Gastroesophageal sphincter (tissue), 4 donors: ENCODE measurements at regions not wholly inside any gene's neighbourhood (a gene's known extent, or its start where the extent isn't known, plus 50 kb on each side); places are given as distances from the start of the nearest gene placed in this dataset.

ENCODE experiments used
- ATAC-seq: fragments of 150-250 bp; one replicate; pipeline ENCODE4 v1.9.1; 2016; ENCODE audit warnings: mild to moderate bottlenecking, moderate library complexity
- H3K27ac ChIP-seq, 4 donors: fragments of 200-600 bp; sonication (generic) in 3 of 4; 1 replicate in 3 of 4; 2 replicates in 1 of 4; pipeline ENCODE4 v1.5.1; 2016 to 2019
- H3K27me3 ChIP-seq: fragments of 200-600 bp; sonication (generic); one replicate; pipeline ENCODE4 v1.5.1; 2019
- H3K36me3 ChIP-seq, 2 donors: fragments of 200-600 bp; sonication (generic); one replicate each; pipeline ENCODE4 v1.5.1; 2019; ENCODE audit warnings: control low read depth in 1 of 2
- H3K4me1 ChIP-seq, 3 donors: fragments of 200-600 bp; sonication (generic); 1 replicate in 2 of 3; 2 replicates in 1 of 3; pipeline ENCODE4 v1.5.1; 2016 to 2019; ENCODE audit warnings: control low read depth in 2 of 3
- H3K4me3 ChIP-seq, 2 donors: fragments of 200-600 bp; sonication (generic); one replicate each; pipeline ENCODE4 v1.5.1; 2019; ENCODE audit warnings: mild to moderate bottlenecking in 1 of 2, moderate library complexity in 1 of 2
- H3K9me3 ChIP-seq, 3 donors: fragments of 200-600 bp; sonication (generic); one replicate each; pipeline ENCODE4 v1.5.1; 2017 to 2019; ENCODE audit warnings: control low read depth in 2 of 3
- CTCF ChIP-seq, 4 experiments: fragments of 200-600 bp in 2 of 4; fragments of 450-650 bp in 2 of 4; sonication (generic) in 1 of 4; IDR thresholded peaks; one replicate each; pipeline ENCODE4 v1.5.1; 2017 to 2019; ENCODE audit warnings: antibody characterized with exemption in 4 of 4, mild to moderate bottlenecking in 2 of 4, moderate library complexity in 2 of 4
- EP300 ChIP-seq: sonication (generic); formaldehyde crosslinking; IDR thresholded peaks from one replicate; pipeline ENCODE4 v1.6.1; 2017; ENCODE audit warnings: antibody characterized with exemption, mild to moderate bottlenecking
- POLR2A ChIP-seq, 2 donors: fragments of 450-650 bp; IDR thresholded peaks; one replicate each; pipeline ENCODE4 v1.6.1; 2017; ENCODE audit warnings: antibody characterized with exemption in 2 of 2, mild to moderate bottlenecking in 2 of 2, moderate library complexity in 1 of 2
- POLR2AphosphoS5 ChIP-seq: sonication (generic); formaldehyde crosslinking; IDR thresholded peaks from one replicate; pipeline ENCODE4 v1.6.1; 2017; ENCODE audit warnings: antibody characterized with exemption
- WGBS, 2 donors: methylation state at CpG; one replicate each; pipeline ENCODE4 v1.1.5; 2018; ENCODE audit warnings: low coverage in 1 of 2; 5-methylcytosine and 5-hydroxymethylcytosine counted together

- peaks cover 0 to 6% (median 0%) of the 10 kb centered on the region in 3 donors for H3K9me3 ChIP-seq
- WGBS, 2 donors, result 100% methylated on average over 1 of the region's 2 CpGs; no CpG with 5 or more reads in 1 of the 2 donors
- no peak overlapping the region for H3K27ac ChIP-seq
- no peak overlapping the region for H3K4me3 ChIP-seq
- H3K4me1 ChIP-seq, result no peaks in the 10 kb centered on the region
- H3K36me3 ChIP-seq, result no peaks in the 10 kb centered on the region
- no peaks in the 10 kb centered on the region for H3K27me3 ChIP-seq
- TF ChIP-seq POLR2AphosphoS5 (no peak), EP300 (no peak), POLR2A (IDR thresholded peaks at IDR 0.05) (no peak), CTCF (IDR thresholded peaks at IDR 0.05) (no peak)
- ATAC-seq, result peak; percentile 19
Measured at GRCh38 chr4:62145276-62145675, 945.1 kb downstream of the ADGRL3 start.

- no peak for TF ChIP-seq POLR2AphosphoS5
- no peak for TF ChIP-seq CTCF (IDR thresholded peaks at IDR 0.05)
- no peak for TF ChIP-seq POLR2A (IDR thresholded peaks at IDR 0.05)
- TF ChIP-seq EP300, result no peak
- ATAC-seq, result no peak
Measured at GRCh38 chr4:62144431-62144830, 944.3 kb downstream of the ADGRL3 start.

GRCh38 chr4:62135565-62136156, 935.5 kb downstream of the ADGRL3 start:
- Histone ChIP-seq H3K4me1 (no peaks in the 10 kb centered on the region), H3K27ac (no peak overlapping the region), H3K36me3 (no peaks in the 10 kb centered on the region), H3K4me3 (no peak overlapping the region), H3K9me3 (peaks cover 0 to 9% (median 0%) of the 10 kb centered on the region in 3 donors), H3K27me3 (no peaks in the 10 kb centered on the region)
- 58 to 69% methylated on average over 1 of the region's 1 CpG for WGBS, 2 donors
- ATAC-seq, result no peak
- TF ChIP-seq POLR2AphosphoS5 (no peak), CTCF (IDR thresholded peaks at IDR 0.05) (no peak), POLR2A (IDR thresholded peaks at IDR 0.05) (no peak), EP300 (no peak)

More at GRCh38 chr4:62144431-62144830, 944.3 kb downstream of the ADGRL3 start:
- H3K9me3 ChIP-seq, result peaks cover 0 to 6% (median 0%) of the 10 kb centered on the region in 3 donors
- no peaks in the 10 kb centered on the region for H3K27me3 ChIP-seq
- no peak overlapping the region for H3K27ac ChIP-seq
- H3K36me3 ChIP-seq, result no peaks in the 10 kb centered on the region
- H3K4me3 ChIP-seq, result no peak overlapping the region
- no peaks in the 10 kb centered on the region for H3K4me1 ChIP-seq
- WGBS, 2 donors, result 78 to 80% methylated on average over 1 to 3 of the region's 3 CpGs

- no peak overlapping the region for H3K4me3 ChIP-seq
- H3K27me3 ChIP-seq, result no peaks in the 10 kb centered on the region
- H3K27ac ChIP-seq, result no peak overlapping the region
- no peaks in the 10 kb centered on the region for H3K4me1 ChIP-seq
- TF ChIP-seq POLR2AphosphoS5 (no peak), POLR2A (IDR thresholded peaks at IDR 0.05) (no peak), CTCF (IDR thresholded peaks at IDR 0.05) (no peak), EP300 (no peak)
- WGBS, 2 donors, result 70 to 90% methylated on average over 2 to 6 of the region's 6 CpGs
- no peaks in the 10 kb centered on the region for H3K36me3 ChIP-seq
- peaks cover 0 to 9% (median 0%) of the 10 kb centered on the region in 3 donors for H3K9me3 ChIP-seq
- ATAC-seq, result no peak
Measured at GRCh38 chr4:62133977-62134376, 933.9 kb downstream of the ADGRL3 start.

GRCh38 chr4:62133101-62133897, 933.2 kb downstream of the ADGRL3 start:
- no peaks in the 10 kb centered on the region for H3K4me1 ChIP-seq
- no peaks in the 10 kb centered on the region for H3K36me3 ChIP-seq
- no peaks in the 10 kb centered on the region for H3K27me3 ChIP-seq
- H3K4me3 ChIP-seq, result no peak overlapping the region
- 92 to 100% methylated on average over 1 of the region's 1 CpG for WGBS, 2 donors
- no peak for ATAC-seq
- TF ChIP-seq POLR2A (IDR thresholded peaks at IDR 0.05) (no peak), POLR2AphosphoS5 (no peak), EP300 (no peak), CTCF (IDR thresholded peaks at IDR 0.05) (no peak)
- H3K9me3 ChIP-seq, result peaks cover 0 to 9% (median 0%) of the 10 kb centered on the region in 3 donors
- no peak overlapping the region for H3K27ac ChIP-seq
